HepG2 (cell line): ENCODE measurements at regions not wholly inside any gene's neighbourhood (a gene's known extent, or its start where the extent isn't known, plus 50 kb on each side); places are given as distances from the start of the nearest gene placed in this dataset.

ENCODE experiments used
- HOXA5 ChIP-seq: sonication (generic); formaldehyde crosslinking; IDR thresholded peaks from 2 replicates; pipeline ENCODE4 v1.4.0; 2020; ENCODE audit warnings: missing genetic modification reagents
- KIAA2018 ChIP-seq: sonication (generic); formaldehyde crosslinking; IDR thresholded peaks from 2 replicates; pipeline ENCODE4 v1.5.0; 2020; ENCODE audit warnings: mild to moderate bottlenecking, missing genetic modification reagents, borderline replicate concordance
- SP4 ChIP-seq: sonication (generic); formaldehyde crosslinking; IDR thresholded peaks from 2 replicates; pipeline ENCODE4 v1.8.1; 2023; ENCODE audit warnings: mild to moderate bottlenecking, missing genetic modification reagents
- STAG1 ChIP-seq: sonication (generic); formaldehyde crosslinking; IDR thresholded peaks from 2 replicates; pipeline ENCODE4 v1.4.0; 2020; ENCODE audit warnings: missing genetic modification reagents
- ZBED4 ChIP-seq: sonication (generic); formaldehyde crosslinking; IDR thresholded peaks from 2 replicates; pipeline ENCODE4 v1.4.0; 2020; ENCODE audit warnings: missing genetic modification reagents, borderline replicate concordance
- ZNF879 ChIP-seq: sonication (generic); formaldehyde crosslinking; IDR thresholded peaks from 2 replicates; pipeline ENCODE4 v1.8.1; 2023; ENCODE audit warnings: missing genetic modification reagents

GRCh38 chr1:208767816-208768215, 523.6 kb upstream of the PLXNA2 start (continued):
- TF ChIP-seq KIAA2018 (no peak), SP4 (CRISPR knock-in tag) (no peak), STAG1 (no peak), HOXA5 (CRISPR knock-in tag) (no peak), ZBED4 (CRISPR knock-in tag) (no peak), ZNF879 (CRISPR knock-in tag) (no peak)
